Gastrocnemius medialis (tissue), 4 donors: ENCODE measurements at regions not wholly inside any gene's neighbourhood (a gene's known extent, or its start where the extent isn't known, plus 50 kb on each side); places are given as distances from the start of the nearest gene placed in this dataset.

Source experiments
- POLR2A ChIP-seq, 2 donors: fragments of 450-650 bp; IDR thresholded peaks; one replicate each; pipeline ENCODE4 v1.6.1; 2017; ENCODE audit warnings: antibody characterized with exemption in 2 of 2, mild to moderate bottlenecking in 2 of 2, moderate library complexity in 2 of 2
- TF ChIP-seq, protein P1 (sequence below), 5 experiments: fragments of 450-650 bp in 3 of 5; fragments of 200-600 bp in 2 of 5; sonication (generic) in 2 of 5; IDR thresholded peaks in 4 of 5; conservative IDR thresholded peaks in 1 of 5; 1 replicate in 4 of 5; 2 replicates in 1 of 5; pipeline ENCODE4 v1.5.1; 2016 to 2019; ENCODE audit warnings: antibody characterized with exemption in 5 of 5, mild to moderate bottlenecking in 3 of 5, moderate library complexity in 3 of 5

DNA sequence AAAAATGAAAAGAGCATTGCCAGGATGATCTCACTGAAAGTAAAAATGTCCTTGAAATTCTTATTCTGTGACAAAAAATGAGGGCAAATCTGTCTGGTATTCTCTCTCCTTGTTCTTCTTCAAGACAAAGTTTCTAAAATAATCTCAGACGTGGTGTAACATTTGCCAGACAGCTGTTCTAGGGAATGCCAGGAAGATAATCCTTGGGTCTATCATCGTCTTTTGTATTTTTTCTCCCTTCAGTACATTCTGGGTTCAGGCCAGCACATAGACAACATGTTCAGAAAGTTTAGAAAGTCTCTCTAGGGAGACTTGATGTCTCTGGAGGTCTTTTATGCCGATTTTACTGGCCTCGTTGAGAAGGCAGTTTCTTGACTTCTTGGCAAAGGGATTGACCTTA lies 121.2 kb upstream of the HES1 start:
- TF ChIP-seq, protein P1, sequence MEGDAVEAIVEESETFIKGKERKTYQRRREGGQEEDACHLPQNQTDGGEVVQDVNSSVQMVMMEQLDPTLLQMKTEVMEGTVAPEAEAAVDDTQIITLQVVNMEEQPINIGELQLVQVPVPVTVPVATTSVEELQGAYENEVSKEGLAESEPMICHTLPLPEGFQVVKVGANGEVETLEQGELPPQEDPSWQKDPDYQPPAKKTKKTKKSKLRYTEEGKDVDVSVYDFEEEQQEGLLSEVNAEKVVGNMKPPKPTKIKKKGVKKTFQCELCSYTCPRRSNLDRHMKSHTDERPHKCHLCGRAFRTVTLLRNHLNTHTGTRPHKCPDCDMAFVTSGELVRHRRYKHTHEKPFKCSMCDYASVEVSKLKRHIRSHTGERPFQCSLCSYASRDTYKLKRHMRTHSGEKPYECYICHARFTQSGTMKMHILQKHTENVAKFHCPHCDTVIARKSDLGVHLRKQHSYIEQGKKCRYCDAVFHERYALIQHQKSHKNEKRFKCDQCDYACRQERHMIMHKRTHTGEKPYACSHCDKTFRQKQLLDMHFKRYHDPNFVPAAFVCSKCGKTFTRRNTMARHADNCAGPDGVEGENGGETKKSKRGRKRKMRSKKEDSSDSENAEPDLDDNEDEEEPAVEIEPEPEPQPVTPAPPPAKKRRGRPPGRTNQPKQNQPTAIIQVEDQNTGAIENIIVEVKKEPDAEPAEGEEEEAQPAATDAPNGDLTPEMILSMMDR (IDR thresholded peaks at IDR 0.05 in 4 of 5, conservative IDR thresholded peaks at IDR 0.05 in 1 of 5) = no peak
- no peak for TF ChIP-seq POLR2A (IDR thresholded peaks at IDR 0.05)
